ENCODE measurements at regions not wholly inside any gene's neighbourhood (a gene's known extent, or its start where the extent isn't known, plus 50 kb on each side); places are given as distances from the start of the nearest gene placed in this dataset.

DNA sequence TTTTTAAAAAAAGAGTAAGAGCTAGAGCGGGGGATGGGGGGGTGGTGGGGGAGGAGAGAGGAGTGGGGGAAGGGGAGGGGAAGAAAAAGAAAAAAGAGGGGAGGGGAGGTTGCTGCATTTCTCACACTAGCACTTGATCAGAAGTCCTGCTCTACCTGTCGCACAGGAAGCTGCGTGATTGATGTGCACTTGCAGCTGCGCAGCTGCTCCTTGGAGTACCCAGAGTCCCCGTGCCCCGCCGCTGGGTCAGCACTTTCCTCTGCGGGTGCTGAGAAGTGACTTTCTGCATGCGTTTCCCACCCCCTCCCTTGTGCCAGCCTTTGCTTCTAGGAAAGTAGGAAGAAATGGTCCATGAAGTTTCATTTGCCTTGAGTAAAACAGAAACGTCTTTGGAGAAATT lies 297.3 kb downstream of the ETAA1 start:
- Histone ChIP-seq H3K36me3 (ENCODE audit: insufficient read depth, low read length) (no peaks in the 10 kb centered on the region), H3K79me2 (replicated peaks; ENCODE audit: insufficient read depth, low read length) (no peaks in the 10 kb centered on the region), H3K9me2 (ENCODE audit: insufficient read depth, low read length) (no peaks in the 10 kb centered on the region), H2AFZ (ENCODE audit: low read depth, low read length) (no peak overlapping the region), H3K27me3 (ENCODE audit: insufficient read depth, low read depth, low read length) (no peaks in the 10 kb centered on the region), H3K4me3 (ENCODE audit: low read length) (no peak overlapping the region), H3K9ac (ENCODE audit: low read length) (no peak overlapping the region), H3F3A (ENCODE audit: insufficient read depth, low read length, poor library complexity, severe bottlenecking) (no peaks in the 10 kb centered on the region), H4K20me1 (ENCODE audit: insufficient read depth) (no peaks in the 10 kb centered on the region), H3K4me2 (ENCODE audit: low read length) (no peak overlapping the region), H3K9me3 (ENCODE audit: low read length) (no peaks in the 10 kb centered on the region), H3K27ac (ENCODE audit: low read length) (no peak overlapping the region)
- no peak for TF ChIP-seq MXI1 (conservative IDR thresholded peaks at IDR 0.05; ENCODE audit: poor library complexity, severe bottlenecking)
- TF ChIP-seq EP300 (conservative IDR thresholded peaks at IDR 0.05; ENCODE audit: poor library complexity, severe bottlenecking) = no peak
- TF ChIP-seq POLR2AphosphoS5 (IDR thresholded peaks at IDR 0.05) = no peak
- TF ChIP-seq TAF1 (IDR thresholded peaks at IDR 0.05; ENCODE audit: low read depth) = no peak
- no peak for TF ChIP-seq SMC3 (conservative IDR thresholded peaks at IDR 0.05; ENCODE audit: poor library complexity)
- TF ChIP-seq, protein P1, sequence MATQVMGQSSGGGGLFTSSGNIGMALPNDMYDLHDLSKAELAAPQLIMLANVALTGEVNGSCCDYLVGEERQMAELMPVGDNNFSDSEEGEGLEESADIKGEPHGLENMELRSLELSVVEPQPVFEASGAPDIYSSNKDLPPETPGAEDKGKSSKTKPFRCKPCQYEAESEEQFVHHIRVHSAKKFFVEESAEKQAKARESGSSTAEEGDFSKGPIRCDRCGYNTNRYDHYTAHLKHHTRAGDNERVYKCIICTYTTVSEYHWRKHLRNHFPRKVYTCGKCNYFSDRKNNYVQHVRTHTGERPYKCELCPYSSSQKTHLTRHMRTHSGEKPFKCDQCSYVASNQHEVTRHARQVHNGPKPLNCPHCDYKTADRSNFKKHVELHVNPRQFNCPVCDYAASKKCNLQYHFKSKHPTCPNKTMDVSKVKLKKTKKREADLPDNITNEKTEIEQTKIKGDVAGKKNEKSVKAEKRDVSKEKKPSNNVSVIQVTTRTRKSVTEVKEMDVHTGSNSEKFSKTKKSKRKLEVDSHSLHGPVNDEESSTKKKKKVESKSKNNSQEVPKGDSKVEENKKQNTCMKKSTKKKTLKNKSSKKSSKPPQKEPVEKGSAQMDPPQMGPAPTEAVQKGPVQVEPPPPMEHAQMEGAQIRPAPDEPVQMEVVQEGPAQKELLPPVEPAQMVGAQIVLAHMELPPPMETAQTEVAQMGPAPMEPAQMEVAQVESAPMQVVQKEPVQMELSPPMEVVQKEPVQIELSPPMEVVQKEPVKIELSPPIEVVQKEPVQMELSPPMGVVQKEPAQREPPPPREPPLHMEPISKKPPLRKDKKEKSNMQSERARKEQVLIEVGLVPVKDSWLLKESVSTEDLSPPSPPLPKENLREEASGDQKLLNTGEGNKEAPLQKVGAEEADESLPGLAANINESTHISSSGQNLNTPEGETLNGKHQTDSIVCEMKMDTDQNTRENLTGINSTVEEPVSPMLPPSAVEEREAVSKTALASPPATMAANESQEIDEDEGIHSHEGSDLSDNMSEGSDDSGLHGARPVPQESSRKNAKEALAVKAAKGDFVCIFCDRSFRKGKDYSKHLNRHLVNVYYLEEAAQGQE (IDR thresholded peaks at IDR 0.05; ENCODE audit: borderline replicate concordance) = no peak

- no peak overlapping the region for H3K4me3 ChIP-seq (ENCODE audit: low read length)
- TF ChIP-seq EP300 (conservative IDR thresholded peaks at IDR 0.05; ENCODE audit: poor library complexity, severe bottlenecking) (no peak), EZH2 (IDR thresholded peaks at IDR 0.05; ENCODE audit: borderline replicate concordance, insufficient read depth, low read length, poor library complexity, severe bottlenecking) (no peak), MXI1 (conservative IDR thresholded peaks at IDR 0.05; ENCODE audit: poor library complexity, severe bottlenecking) (no peak), TAF1 (IDR thresholded peaks at IDR 0.05; ENCODE audit: low read depth) (no peak), SMC3 (conservative IDR thresholded peaks at IDR 0.05; ENCODE audit: poor library complexity) (no peak), POLR2AphosphoS5 (IDR thresholded peaks at IDR 0.05) (no peak), RAD21 (conservative IDR thresholded peaks at IDR 0.05) (no peak)
- TF ChIP-seq, protein P1 (IDR thresholded peaks at IDR 0.05; ENCODE audit: borderline replicate concordance) = no peak
- TF ChIP-seq, protein P2, sequence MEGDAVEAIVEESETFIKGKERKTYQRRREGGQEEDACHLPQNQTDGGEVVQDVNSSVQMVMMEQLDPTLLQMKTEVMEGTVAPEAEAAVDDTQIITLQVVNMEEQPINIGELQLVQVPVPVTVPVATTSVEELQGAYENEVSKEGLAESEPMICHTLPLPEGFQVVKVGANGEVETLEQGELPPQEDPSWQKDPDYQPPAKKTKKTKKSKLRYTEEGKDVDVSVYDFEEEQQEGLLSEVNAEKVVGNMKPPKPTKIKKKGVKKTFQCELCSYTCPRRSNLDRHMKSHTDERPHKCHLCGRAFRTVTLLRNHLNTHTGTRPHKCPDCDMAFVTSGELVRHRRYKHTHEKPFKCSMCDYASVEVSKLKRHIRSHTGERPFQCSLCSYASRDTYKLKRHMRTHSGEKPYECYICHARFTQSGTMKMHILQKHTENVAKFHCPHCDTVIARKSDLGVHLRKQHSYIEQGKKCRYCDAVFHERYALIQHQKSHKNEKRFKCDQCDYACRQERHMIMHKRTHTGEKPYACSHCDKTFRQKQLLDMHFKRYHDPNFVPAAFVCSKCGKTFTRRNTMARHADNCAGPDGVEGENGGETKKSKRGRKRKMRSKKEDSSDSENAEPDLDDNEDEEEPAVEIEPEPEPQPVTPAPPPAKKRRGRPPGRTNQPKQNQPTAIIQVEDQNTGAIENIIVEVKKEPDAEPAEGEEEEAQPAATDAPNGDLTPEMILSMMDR (IDR thresholded peaks at IDR 0.05; ENCODE audit: poor library complexity, severe bottlenecking) = no peak
- no peak overlapping the region for H3K4me2 ChIP-seq (ENCODE audit: low read length)
These were observed 303.9 kb downstream of the ETAA1 start for GRCh38 chr2:67701011-67701410.

More at GRCh38 chr2:67701011-67701410, 303.9 kb downstream of the ETAA1 start:
- no peak overlapping the region for H2AFZ ChIP-seq (ENCODE audit: low read depth, low read length)
- peaks cover 6% of the 10 kb centered on the region for H3K27me3 ChIP-seq (ENCODE audit: insufficient read depth, low read depth, low read length)
- no peaks in the 10 kb centered on the region for H3F3A ChIP-seq (ENCODE audit: insufficient read depth, low read length, poor library complexity, severe bottlenecking)
- no peaks in the 10 kb centered on the region for H3K9me3 ChIP-seq (ENCODE audit: low read length)
- no peaks in the 10 kb centered on the region for H3K79me2 ChIP-seq (replicated peaks; ENCODE audit: insufficient read depth, low read length)
- H3K9me2 ChIP-seq (ENCODE audit: insufficient read depth, low read length) = no peaks in the 10 kb centered on the region
- H3K27ac ChIP-seq (ENCODE audit: low read length) = no peak overlapping the region
- H3K9ac ChIP-seq (ENCODE audit: low read length) = no peak overlapping the region
- H4K20me1 ChIP-seq (ENCODE audit: insufficient read depth) = no peaks in the 10 kb centered on the region
- H3K36me3 ChIP-seq (ENCODE audit: insufficient read depth, low read length) = no peaks in the 10 kb centered on the region

Data from neural cell (in vitro differentiated cells).